Esophagus squamous epithelium (tissue), 5 donors: ENCODE measurements at regions not wholly inside any gene's neighbourhood (a gene's known extent, or its start where the extent isn't known, plus 50 kb on each side); places are given as distances from the start of the nearest gene placed in this dataset.

Experiments used
- DNase-seq: peaks from one replicate; lab custom pipeline; 2025; lab: John Stamatoyannopoulos, UW
- H3K27ac ChIP-seq, 4 donors: fragments of 200-600 bp; sonication (generic); one replicate each; pipeline ENCODE4 v1.5.1; 2016 to 2019; ENCODE audit warnings: mild to moderate bottlenecking in 1 of 4
- H3K27me3 ChIP-seq, 4 donors: fragments of 200-600 bp; sonication (generic); 1 replicate in 3 of 4; 2 replicates in 1 of 4; pipeline versions ENCODE4 v1.5.1 to v1.6.0; 2017 to 2021; ENCODE audit warnings: antibody characterized with exemption in 1 of 4
- H3K36me3 ChIP-seq, 3 donors: fragments of 200-600 bp; sonication (generic); one replicate each; pipeline ENCODE4 v1.5.1; 2016 to 2019
- H3K4me1 ChIP-seq, 3 donors: fragments of 200-600 bp; sonication (generic); one replicate each; pipeline ENCODE4 v1.5.1; 2017 to 2019
- H3K4me3 ChIP-seq, 4 donors: fragments of 200-600 bp; sonication (generic); 1 replicate in 3 of 4; 2 replicates in 1 of 4; pipeline ENCODE4 v1.5.1; 2016 to 2019; ENCODE audit warnings: mild to moderate bottlenecking in 2 of 4, moderate library complexity in 1 of 4
- H3K9me3 ChIP-seq, 3 donors: fragments of 200-600 bp; sonication (generic); one replicate each; pipeline ENCODE4 v1.5.1; 2016 to 2019
- POLR2A ChIP-seq, 4 donors: fragments of 450-650 bp; IDR thresholded peaks; one replicate each; pipeline ENCODE4 v1.6.1; 2017; ENCODE audit warnings: antibody characterized with exemption in 4 of 4, mild to moderate bottlenecking in 4 of 4, moderate library complexity in 3 of 4
- WGBS, 2 donors: methylation state at CpG; one replicate each; pipeline ENCODE4 v1.1.5; 2018; 5-methylcytosine and 5-hydroxymethylcytosine counted together
- intact Hi-C: fragments of 100-400 bp; cut with DNase I; formaldehyde crosslinking; loops from one replicate; pipeline ENCODE4 v1.15.0; 2022
- TF ChIP-seq, protein P1 (sequence below), 6 experiments: fragments of 450-650 bp in 4 of 6; fragments of 200-600 bp in 2 of 6; sonication (generic) in 2 of 6; IDR thresholded peaks; one replicate each; pipeline ENCODE4 v1.5.1; 2016 to 2019; ENCODE audit warnings: antibody characterized with exemption in 6 of 6, mild to moderate bottlenecking in 4 of 6, moderate library complexity in 4 of 6
- donor health status: DM: yes; HTN: yes; CAD: no.

- Histone ChIP-seq H3K27ac (no peak overlapping the region), H3K9me3 (no peaks in the 10 kb centered on the region)
Observed at GRCh38 chr3:88231632-88232031, 81.9 kb downstream of the C3orf38 start.

DNA sequence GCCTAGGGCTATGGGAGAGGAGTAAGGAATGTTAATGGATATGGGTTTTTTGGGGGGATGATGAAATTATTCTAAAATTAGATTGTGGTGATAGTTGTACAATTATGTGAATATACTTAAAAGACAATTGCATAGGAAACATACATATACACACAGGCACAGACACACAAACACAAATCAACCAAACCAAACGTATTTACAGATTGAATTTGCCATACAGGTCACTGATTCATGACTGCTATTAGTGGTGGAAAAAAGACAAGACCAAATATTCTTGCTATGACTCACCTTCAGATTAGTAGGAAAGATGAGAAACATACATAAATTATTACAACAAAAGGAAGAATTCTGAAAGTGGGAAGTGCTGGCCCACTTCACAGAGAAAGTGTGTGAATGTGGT, 85.3 kb downstream of the C3orf38 start:
- Histone ChIP-seq H3K36me3 (no peaks in the 10 kb centered on the region), H3K9me3 (no peaks in the 10 kb centered on the region), H3K4me3 (no peak overlapping the region), H3K4me1 (no peaks in the 10 kb centered on the region), H3K27me3 (no peaks in the 10 kb centered on the region), H3K27ac (no peak overlapping the region)
- no peak for DNase-seq
- intact Hi-C loops, result no loop called here
- WGBS, 2 donors, result 0% methylated on average over 1 of the region's 1 CpG
- TF ChIP-seq, protein P1, sequence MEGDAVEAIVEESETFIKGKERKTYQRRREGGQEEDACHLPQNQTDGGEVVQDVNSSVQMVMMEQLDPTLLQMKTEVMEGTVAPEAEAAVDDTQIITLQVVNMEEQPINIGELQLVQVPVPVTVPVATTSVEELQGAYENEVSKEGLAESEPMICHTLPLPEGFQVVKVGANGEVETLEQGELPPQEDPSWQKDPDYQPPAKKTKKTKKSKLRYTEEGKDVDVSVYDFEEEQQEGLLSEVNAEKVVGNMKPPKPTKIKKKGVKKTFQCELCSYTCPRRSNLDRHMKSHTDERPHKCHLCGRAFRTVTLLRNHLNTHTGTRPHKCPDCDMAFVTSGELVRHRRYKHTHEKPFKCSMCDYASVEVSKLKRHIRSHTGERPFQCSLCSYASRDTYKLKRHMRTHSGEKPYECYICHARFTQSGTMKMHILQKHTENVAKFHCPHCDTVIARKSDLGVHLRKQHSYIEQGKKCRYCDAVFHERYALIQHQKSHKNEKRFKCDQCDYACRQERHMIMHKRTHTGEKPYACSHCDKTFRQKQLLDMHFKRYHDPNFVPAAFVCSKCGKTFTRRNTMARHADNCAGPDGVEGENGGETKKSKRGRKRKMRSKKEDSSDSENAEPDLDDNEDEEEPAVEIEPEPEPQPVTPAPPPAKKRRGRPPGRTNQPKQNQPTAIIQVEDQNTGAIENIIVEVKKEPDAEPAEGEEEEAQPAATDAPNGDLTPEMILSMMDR (IDR thresholded peaks at IDR 0.05), result no peak
- no peak for TF ChIP-seq POLR2A (IDR thresholded peaks at IDR 0.05)

More at GRCh38 chr3:88231632-88232031, 81.9 kb downstream of the C3orf38 start:
- H3K4me3 ChIP-seq, result no peak overlapping the region
- intact Hi-C loops, result no loop called here
- no peak for TF ChIP-seq POLR2A (IDR thresholded peaks at IDR 0.05)
- TF ChIP-seq, protein P1 (IDR thresholded peaks at IDR 0.05), result no peak
- no peaks in the 10 kb centered on the region for H3K36me3 ChIP-seq
- no peak for DNase-seq
- WGBS, 2 donors, result 77 to 92% methylated on average over 1 of the region's 1 CpG
- H3K27me3 ChIP-seq, result no peaks in the 10 kb centered on the region
- no peaks in the 10 kb centered on the region for H3K4me1 ChIP-seq

- TF ChIP-seq POLR2A (IDR thresholded peaks at IDR 0.05), result no peak
- TF ChIP-seq, protein P1 (IDR thresholded peaks at IDR 0.05), result no peak
- Histone ChIP-seq H3K4me3 (no peak overlapping the region), H3K9me3 (peaks cover 0 to 9% (median 0%) of the 10 kb centered on the region in 3 donors), H3K4me1 (no peaks in the 10 kb centered on the region), H3K27ac (no peak overlapping the region), H3K27me3 (no peaks in the 10 kb centered on the region), H3K36me3 (no peaks in the 10 kb centered on the region)
- DNase-seq, result no peak
- WGBS, 2 donors, result 71 to 84% methylated on average over 4 of the region's 4 CpGs
- intact Hi-C loops, result no loop called here
Observed at GRCh38 chr3:88239870-88240269, 90.1 kb downstream of the C3orf38 start.

- intact Hi-C loops, result no loop called here
- H3K4me3 ChIP-seq, result no peak overlapping the region
- no peak overlapping the region for H3K27ac ChIP-seq
- H3K9me3 ChIP-seq, result peaks cover 0 to 9% (median 0%) of the 10 kb centered on the region in 3 donors
- H3K4me1 ChIP-seq, result no peaks in the 10 kb centered on the region
- H3K27me3 ChIP-seq, result no peaks in the 10 kb centered on the region
- no peaks in the 10 kb centered on the region for H3K36me3 ChIP-seq
- no peak for DNase-seq
- TF ChIP-seq POLR2A (IDR thresholded peaks at IDR 0.05), result no peak
- TF ChIP-seq, protein P1 (IDR thresholded peaks at IDR 0.05), result no peak
Observed at GRCh38 chr3:88248658-88249057, 98.9 kb downstream of the C3orf38 start.

GRCh38 chr3:88259045-88259444, 109.3 kb downstream of the C3orf38 start:
- Histone ChIP-seq H3K27me3 (no peaks in the 10 kb centered on the region), H3K9me3 (no peaks in the 10 kb centered on the region), H3K4me3 (no peak overlapping the region), H3K36me3 (no peaks in the 10 kb centered on the region), H3K4me1 (no peaks in the 10 kb centered on the region), H3K27ac (no peak overlapping the region)
- DNase-seq, result no peak
- 80 to 85% methylated on average over 4 of the region's 4 CpGs for WGBS, 2 donors
- intact Hi-C loops, result no loop called here
- TF ChIP-seq, protein P1 (IDR thresholded peaks at IDR 0.05), result no peak
- TF ChIP-seq POLR2A (IDR thresholded peaks at IDR 0.05), result no peak
